Lower lobe of right lung (tissue), 2 donors: ENCODE measurements at regions not wholly inside any gene's neighbourhood (a gene's known extent, or its start where the extent isn't known, plus 50 kb on each side); places are given as distances from the start of the nearest gene placed in this dataset.
A peak's percentile ranks its signal among the peaks of the same experiment; 100 is the strongest.

Experiments
- ATAC-seq, 2 donors: fragments of 200-7000 bp; cut with Tn5 transposase; one replicate each; pipeline ENCODE4 v1.9.1; 2020 to 2022; ENCODE audit warnings: mild to moderate bottlenecking in 2 of 2, moderate library complexity in 2 of 2
- DNase-seq: peaks from one replicate; pipeline ENCODE4 v3.0.0-alpha.2; 2020
- H3K27ac ChIP-seq: fragments of 200-600 bp; one replicate; pipeline ENCODE4 v1.8.0; 2022
- H3K27me3 ChIP-seq: fragments of 200-600 bp; one replicate; pipeline ENCODE4 v1.8.0; 2022; ENCODE audit warnings: low read depth
- H3K36me3 ChIP-seq: fragments of 200-600 bp; one replicate; pipeline ENCODE4 v1.8.0; 2022; ENCODE audit warnings: mild to moderate bottlenecking
- H3K4me1 ChIP-seq: fragments of 200-600 bp; one replicate; pipeline ENCODE4 v1.8.0; 2022
- H3K4me3 ChIP-seq: fragments of 200-600 bp; one replicate; pipeline ENCODE4 v1.8.0; 2022; ENCODE audit warnings: mild to moderate bottlenecking
- H3K9me3 ChIP-seq: fragments of 200-600 bp; one replicate; pipeline ENCODE4 v1.8.0; 2022
- CTCF ChIP-seq: fragments of 200-600 bp; IDR thresholded peaks from one replicate; pipeline ENCODE4 v1.8.0; 2022; ENCODE audit warnings: antibody characterized with exemption, mild to moderate bottlenecking
- intact Hi-C: fragments of 100-400 bp; cut with DNase I; formaldehyde crosslinking; loops from one replicate; pipeline ENCODE4 v1.11.0; 2022
- donor health status: DM: no; HTN: yes; CAD: no; lungs with severe emphysema.

DNA sequence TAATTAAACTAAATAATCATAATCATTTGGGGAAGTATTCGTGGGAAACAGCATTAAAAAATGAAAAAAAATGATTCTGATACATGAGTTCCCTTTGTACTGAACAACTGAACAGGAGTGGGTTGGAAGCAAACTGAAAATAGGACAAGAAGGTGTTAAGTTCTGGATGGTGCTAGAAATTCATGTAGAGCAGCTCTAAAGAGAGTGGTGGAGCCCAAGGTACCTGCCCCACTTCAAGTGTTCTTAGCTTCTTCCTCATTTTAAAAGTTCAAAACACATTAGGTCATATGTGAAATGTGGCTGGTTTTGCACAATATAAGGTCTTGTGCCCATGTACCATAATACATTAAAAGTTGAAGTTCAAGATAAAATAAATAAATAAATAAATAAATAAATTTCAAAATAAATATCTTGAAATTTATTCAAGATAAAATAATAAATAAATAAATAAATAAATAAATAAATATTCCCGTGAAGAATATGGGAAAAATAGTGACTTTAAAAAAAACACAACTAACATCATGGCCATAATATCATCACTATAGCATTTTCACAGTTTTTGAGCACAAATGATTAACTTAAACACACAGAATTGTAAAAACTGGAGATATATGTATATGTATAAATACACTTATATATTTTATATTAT, 191.5 kb upstream of the PRKD1 start:
- H3K27ac ChIP-seq = no peak overlapping the region
- DNase-seq = no peak
- no peaks in the 10 kb centered on the region for H3K9me3 ChIP-seq
- H3K4me3 ChIP-seq = no peak overlapping the region
- no peaks in the 10 kb centered on the region for H3K4me1 ChIP-seq
- intact Hi-C loops = no loop called here
- no peaks in the 10 kb centered on the region for H3K27me3 ChIP-seq
- no peaks in the 10 kb centered on the region for H3K36me3 ChIP-seq
- ATAC-seq = peak in 1 of 2 donors; percentile 45
- TF ChIP-seq CTCF = no peak

DNA sequence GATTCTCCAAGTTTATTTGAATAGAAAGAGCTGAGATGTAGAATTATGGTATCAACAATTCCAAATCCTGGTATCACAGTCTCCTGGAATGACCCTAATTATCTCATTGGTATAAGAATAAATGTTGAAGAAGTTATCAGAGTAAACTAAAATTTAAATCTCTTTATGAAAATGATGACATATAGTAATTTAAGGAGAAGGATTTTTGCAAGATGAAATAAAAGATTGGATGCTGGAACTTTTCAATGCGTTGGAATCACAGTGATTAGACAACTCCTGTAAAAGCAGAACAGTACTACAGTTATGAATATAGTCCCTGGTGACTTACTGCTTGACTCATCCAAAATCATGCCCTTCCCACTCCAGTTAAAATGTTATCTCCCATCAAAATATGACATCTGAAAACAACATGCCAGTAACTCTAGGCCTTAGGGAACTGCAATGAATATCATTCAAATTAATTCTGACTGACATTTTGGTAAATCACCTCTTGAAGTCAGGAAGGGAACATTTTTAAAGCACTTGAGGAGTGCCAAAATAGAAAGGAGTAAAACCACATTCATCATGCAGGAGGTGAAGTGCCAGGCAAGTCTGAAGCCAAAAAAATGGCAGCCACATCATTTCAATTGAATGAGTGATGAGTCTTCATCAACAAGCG, 197.8 kb upstream of the PRKD1 start:
- intact Hi-C loops = no loop called here
- Histone ChIP-seq H3K9me3 (no peaks in the 10 kb centered on the region), H3K4me1 (no peaks in the 10 kb centered on the region), H3K36me3 (no peaks in the 10 kb centered on the region), H3K27me3 (no peaks in the 10 kb centered on the region), H3K27ac (no peak overlapping the region), H3K4me3 (no peak overlapping the region)
- no peak for ATAC-seq
- TF ChIP-seq CTCF = no peak
- DNase-seq = no peak

- Histone ChIP-seq H3K27me3 (no peaks in the 10 kb centered on the region), H3K27ac (no peak overlapping the region), H3K4me3 (no peak overlapping the region), H3K36me3 (no peaks in the 10 kb centered on the region), H3K4me1 (no peaks in the 10 kb centered on the region), H3K9me3 (no peaks in the 10 kb centered on the region)
- intact Hi-C loops = no loop called here
- TF ChIP-seq CTCF = no peak
- ATAC-seq = no peak
- no peak for DNase-seq
These were observed 202.2 kb upstream of the PRKD1 start for GRCh38 chr14:30129807-30130206.

GRCh38 chr14:30131581-30132097, 204.0 kb upstream of the PRKD1 start:
- H3K27ac ChIP-seq = no peak overlapping the region
- H3K36me3 ChIP-seq = no peaks in the 10 kb centered on the region
- no peaks in the 10 kb centered on the region for H3K27me3 ChIP-seq
- H3K4me3 ChIP-seq = no peak overlapping the region
- no peak for TF ChIP-seq CTCF
- DNase-seq (no peak), ATAC-seq (no peak)
- H3K9me3 ChIP-seq = no peaks in the 10 kb centered on the region
- intact Hi-C loops = no loop called here
- no peaks in the 10 kb centered on the region for H3K4me1 ChIP-seq

DNA sequence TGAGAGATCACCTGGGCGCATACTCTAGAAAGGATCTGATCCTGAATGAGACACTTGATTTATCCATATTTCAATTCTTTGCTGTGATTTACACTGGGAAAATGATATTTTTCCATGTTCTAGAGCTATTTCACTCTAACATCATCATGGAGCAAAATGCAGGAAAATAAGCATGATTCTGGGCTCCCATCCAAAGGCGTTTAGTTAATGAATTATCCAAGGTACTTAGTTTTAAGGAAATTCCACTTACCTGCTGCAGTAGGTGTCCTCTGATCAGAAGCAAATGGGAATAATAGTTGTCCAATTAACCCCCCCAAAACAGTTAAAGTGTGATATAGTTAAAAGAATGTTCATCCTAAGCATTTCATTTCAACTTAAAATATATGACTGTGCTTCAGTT, 204.5 kb upstream of the PRKD1 start:
- H3K4me3 ChIP-seq = no peak overlapping the region
- H3K36me3 ChIP-seq = no peaks in the 10 kb centered on the region
- DNase-seq (no peak), ATAC-seq (no peak)
- no peaks in the 10 kb centered on the region for H3K9me3 ChIP-seq
- H3K27ac ChIP-seq = no peak overlapping the region
- H3K27me3 ChIP-seq = no peaks in the 10 kb centered on the region
- intact Hi-C loops = no loop called here
- H3K4me1 ChIP-seq = no peaks in the 10 kb centered on the region
- no peak for TF ChIP-seq CTCF
